DOHH2 (cell line): ENCODE measurements at regions not wholly inside any gene's neighbourhood (a gene's known extent, or its start where the extent isn't known, plus 50 kb on each side); places are given as distances from the start of the nearest gene placed in this dataset.

Experiments used
- H3F3A ChIP-seq: fragments of 200-600 bp; sonication (generic), shearing (Covaris generic); 2 replicates; pipeline ENCODE4 v1.6.0; 2016; ENCODE audit warnings: antibody characterized with exemption, mild to moderate bottlenecking; ENCODE audit not compliant: control insufficient read depth, insufficient read depth
- H3K27ac ChIP-seq: fragments of 200-600 bp; sonication (generic); 2 replicates; pipeline ENCODE4 v1.5.1; 2014; ENCODE audit warnings: low read depth, mild to moderate bottlenecking, low read length, moderate library complexity
- H3K27me3 ChIP-seq: fragments of 200-600 bp; sonication (generic); 2 replicates; pipeline ENCODE4 v1.6.1; 2014; ENCODE audit warnings: mild to moderate bottlenecking, low read length, mixed read lengths; ENCODE audit not compliant: control insufficient read depth
- H3K36me3 ChIP-seq: fragments of 200-600 bp; sonication (generic); 2 replicates; pipeline ENCODE4 v1.6.1; 2014; ENCODE audit warnings: mild to moderate bottlenecking, low read length, moderate library complexity, mixed read lengths; ENCODE audit not compliant: control insufficient read depth
- H3K4me1 ChIP-seq: fragments of 200-600 bp; sonication (generic); 2 replicates; pipeline ENCODE4 v1.6.1; 2014; ENCODE audit warnings: mild to moderate bottlenecking, low read length, mixed read lengths; ENCODE audit not compliant: control insufficient read depth
- H3K4me2 ChIP-seq: fragments of 200-600 bp; sonication (generic); 2 replicates; pipeline ENCODE4 v1.6.0; 2014; ENCODE audit warnings: mild to moderate bottlenecking, low read length, moderate library complexity
- H3K4me3 ChIP-seq: fragments of 200-600 bp; sonication (generic); 2 replicates; pipeline ENCODE4 v1.5.1; 2014; ENCODE audit warnings: mild to moderate bottlenecking, low read length, mixed read lengths
- H3K79me2 ChIP-seq: fragments of 200-600 bp; sonication (generic); 2 replicates; pipeline ENCODE4 v1.6.1; 2014; ENCODE audit warnings: mild to moderate bottlenecking, low read length, mixed read lengths; ENCODE audit not compliant: control insufficient read depth
- H3K9me2 ChIP-seq: fragments of 200-600 bp; sonication (generic); replicated peaks from 2 replicates; pipeline ENCODE4 v1.6.1; 2014; ENCODE audit warnings: mild to moderate bottlenecking, low read length, mixed read lengths; ENCODE audit not compliant: control insufficient read depth
- H3K9me3 ChIP-seq: fragments of 200-600 bp; sonication (generic); 2 replicates; pipeline ENCODE4 v1.6.1; 2014; ENCODE audit warnings: antibody characterized with exemption, low read length, mixed read lengths; ENCODE audit not compliant: control insufficient read depth, insufficient read depth
- H4K20me1 ChIP-seq: fragments of 200-600 bp; sonication (generic); 2 replicates; pipeline ENCODE4 v1.6.0; 2014; ENCODE audit warnings: low read depth, mild to moderate bottlenecking, antibody characterized with exemption, low read length, moderate library complexity; ENCODE audit not compliant: control insufficient read depth, insufficient read depth
- EZH2phosphoT487 ChIP-seq: fragments of 200-600 bp; sonication (generic); IDR thresholded peaks from 2 replicates; pipeline ENCODE4 v1.6.1; 2017; ENCODE audit warnings: borderline replicate concordance, mild to moderate bottlenecking, antibody characterized with exemption, low read length, moderate library complexity, mixed read lengths
- TF ChIP-seq, protein P1 (sequence below): fragments of 200-600 bp; sonication (generic); IDR thresholded peaks from one replicate; pipeline ENCODE4 v1.5.1; 2014; ENCODE audit warnings: antibody characterized with exemption, mild to moderate bottlenecking, low read depth, low read length; ENCODE audit not compliant: poor library complexity, severe bottlenecking

DNA sequence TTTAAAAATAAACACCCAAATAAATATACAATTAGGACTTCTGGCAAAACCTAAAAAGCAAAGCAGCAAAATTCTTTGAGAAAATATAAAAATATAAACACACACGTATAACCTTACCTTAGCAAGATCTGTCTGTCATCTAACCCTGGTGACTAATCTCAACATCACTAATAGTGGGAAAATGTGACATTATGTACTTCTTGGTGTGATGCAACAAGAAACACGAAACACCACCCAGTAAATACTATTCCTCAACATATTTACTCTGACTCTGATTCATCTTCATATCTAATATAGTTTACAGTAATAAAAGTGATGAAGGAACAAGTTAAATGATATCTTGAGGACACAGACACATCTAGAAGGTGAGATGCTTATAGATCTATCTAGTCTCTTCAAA, 332.6 kb upstream of the MANEA start:
- Histone ChIP-seq H3F3A (no peaks in the 10 kb centered on the region), H3K27me3 (no peaks in the 10 kb centered on the region), H3K9me3 (no peaks in the 10 kb centered on the region), H3K36me3 (no peaks in the 10 kb centered on the region), H3K27ac (no peak overlapping the region), H3K4me1 (no peaks in the 10 kb centered on the region), H4K20me1 (no peaks in the 10 kb centered on the region), H3K79me2 (no peaks in the 10 kb centered on the region), H3K4me3 (no peak overlapping the region), H3K9me2 (no peaks in the 10 kb centered on the region), H3K4me2 (no peak overlapping the region)
- TF ChIP-seq, protein P1, sequence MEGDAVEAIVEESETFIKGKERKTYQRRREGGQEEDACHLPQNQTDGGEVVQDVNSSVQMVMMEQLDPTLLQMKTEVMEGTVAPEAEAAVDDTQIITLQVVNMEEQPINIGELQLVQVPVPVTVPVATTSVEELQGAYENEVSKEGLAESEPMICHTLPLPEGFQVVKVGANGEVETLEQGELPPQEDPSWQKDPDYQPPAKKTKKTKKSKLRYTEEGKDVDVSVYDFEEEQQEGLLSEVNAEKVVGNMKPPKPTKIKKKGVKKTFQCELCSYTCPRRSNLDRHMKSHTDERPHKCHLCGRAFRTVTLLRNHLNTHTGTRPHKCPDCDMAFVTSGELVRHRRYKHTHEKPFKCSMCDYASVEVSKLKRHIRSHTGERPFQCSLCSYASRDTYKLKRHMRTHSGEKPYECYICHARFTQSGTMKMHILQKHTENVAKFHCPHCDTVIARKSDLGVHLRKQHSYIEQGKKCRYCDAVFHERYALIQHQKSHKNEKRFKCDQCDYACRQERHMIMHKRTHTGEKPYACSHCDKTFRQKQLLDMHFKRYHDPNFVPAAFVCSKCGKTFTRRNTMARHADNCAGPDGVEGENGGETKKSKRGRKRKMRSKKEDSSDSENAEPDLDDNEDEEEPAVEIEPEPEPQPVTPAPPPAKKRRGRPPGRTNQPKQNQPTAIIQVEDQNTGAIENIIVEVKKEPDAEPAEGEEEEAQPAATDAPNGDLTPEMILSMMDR, result no peak
- TF ChIP-seq EZH2phosphoT487, result no peak

DNA sequence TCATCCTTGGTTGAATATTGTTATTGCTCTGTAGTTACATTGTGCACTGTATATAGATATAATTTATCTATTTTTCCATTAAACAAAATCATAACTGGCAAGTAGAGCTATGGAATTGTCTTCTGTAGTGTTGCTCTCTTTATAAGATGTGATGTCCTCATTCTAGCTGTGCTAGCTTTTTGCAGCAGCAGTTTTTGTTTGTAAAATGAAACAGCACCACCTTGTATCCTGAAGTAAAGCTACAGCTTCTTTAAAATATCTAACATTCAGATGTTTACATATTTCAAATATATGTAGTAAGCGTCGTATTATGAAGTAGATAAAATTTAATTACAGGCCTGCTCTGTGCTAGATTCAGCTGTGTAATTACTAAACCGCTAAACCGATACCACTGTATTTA, 328.8 kb upstream of the MANEA start:
- Histone ChIP-seq H3K9me2 (no peaks in the 10 kb centered on the region), H3K9me3 (no peaks in the 10 kb centered on the region), H3K4me3 (no peak overlapping the region), H3F3A (no peaks in the 10 kb centered on the region), H3K27ac (no peak overlapping the region), H3K27me3 (no peaks in the 10 kb centered on the region), H3K4me2 (no peak overlapping the region), H3K79me2 (no peaks in the 10 kb centered on the region), H3K36me3 (no peaks in the 10 kb centered on the region), H3K4me1 (no peaks in the 10 kb centered on the region), H4K20me1 (no peaks in the 10 kb centered on the region)
- TF ChIP-seq, protein P1, result no peak
- TF ChIP-seq EZH2phosphoT487, result no peak

GRCh38 chr6:95249175-95249574, 328.2 kb upstream of the MANEA start:
- Histone ChIP-seq H3K4me2 (no peak overlapping the region), H3K36me3 (no peaks in the 10 kb centered on the region), H4K20me1 (no peaks in the 10 kb centered on the region), H3K4me1 (no peaks in the 10 kb centered on the region), H3F3A (no peaks in the 10 kb centered on the region), H3K79me2 (no peaks in the 10 kb centered on the region), H3K9me2 (no peaks in the 10 kb centered on the region), H3K27ac (no peak overlapping the region), H3K9me3 (no peaks in the 10 kb centered on the region), H3K27me3 (no peaks in the 10 kb centered on the region), H3K4me3 (no peak overlapping the region)
- TF ChIP-seq EZH2phosphoT487, result no peak
- TF ChIP-seq, protein P1, result no peak

DNA sequence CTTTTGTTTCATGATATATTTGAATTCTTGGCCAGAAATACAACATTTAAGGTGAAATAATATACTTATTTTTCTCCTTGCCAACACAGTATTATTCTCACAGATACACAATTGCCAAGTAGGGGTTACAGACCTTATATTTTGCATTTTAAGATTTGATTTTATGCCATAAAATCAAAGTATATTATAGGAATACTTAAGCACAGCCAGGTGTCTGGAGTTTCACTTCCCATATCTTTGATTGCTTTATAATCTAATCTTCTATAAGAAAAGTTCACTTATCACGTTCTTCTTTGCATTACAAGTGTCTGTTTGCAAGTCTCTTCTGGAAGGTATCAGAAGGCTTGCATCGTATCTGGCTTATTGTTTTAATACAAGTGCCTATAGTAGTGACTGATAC, 327.7 kb upstream of the MANEA start:
- Histone ChIP-seq H3K27me3 (no peaks in the 10 kb centered on the region), H3K9me2 (no peaks in the 10 kb centered on the region), H3K4me2 (no peak overlapping the region), H4K20me1 (no peaks in the 10 kb centered on the region), H3K4me3 (no peak overlapping the region), H3K27ac (no peak overlapping the region), H3F3A (no peaks in the 10 kb centered on the region), H3K36me3 (no peaks in the 10 kb centered on the region), H3K9me3 (no peaks in the 10 kb centered on the region), H3K4me1 (no peaks in the 10 kb centered on the region), H3K79me2 (no peaks in the 10 kb centered on the region)
- TF ChIP-seq EZH2phosphoT487, result no peak
- TF ChIP-seq, protein P1, result no peak
